GM12878 (cell line): ENCODE measurements at regions not wholly inside any gene's neighbourhood (a gene's known extent, or its start where the extent isn't known, plus 50 kb on each side); places are given as distances from the start of the nearest gene placed in this dataset.

Source experiments
- ATAC-seq: fragments of 200-7000 bp; cut with Tn5 transposase; 3 replicates; pipeline ENCODE4 v1.9.1; 2020; ENCODE audit warnings: mild to moderate bottlenecking, moderate library complexity
- BruUV-seq: library from RNA; stranded (reverse); fragments of 400-500 nt; replicated peaks from 2 replicates; lab custom pipeline; 2021; lab: Mats Ljungman, UMichigan
- CTCF ChIA-PET: fragments of 300-600 bp; sonication (Branson Sonifier 250); formaldehyde crosslinking; extraction: SDS; loops from one replicate; lab custom pipeline; 2021; ENCODE audit warnings: inconsistent platforms; lab: Yijun Ruan, JAX
- POLR2A ChIA-PET: fragments of 350-600 bp; formaldehyde crosslinking; extraction: SDS; loops from one replicate; lab custom pipeline; 2021; ENCODE audit warnings: inconsistent platforms; lab: Charles Lee
- RAD21 ChIA-PET: fragments of 300-600 bp; sonication (Branson Sonifier 250); formaldehyde crosslinking; loops from one replicate; lab custom pipeline; 2023; ENCODE audit warnings: antibody characterized with exemption; ENCODE audit not compliant: unreplicated experiment; lab: Charles Lee
- SMC1A ChIA-PET: fragments of 300-600 bp; sonication (Branson Sonifier 250); formaldehyde crosslinking; loops from one replicate; lab custom pipeline; 2023; ENCODE audit not compliant: unreplicated experiment, uncharacterized antibody; lab: Charles Lee
- DNase-seq: peaks from one replicate; pipeline ENCODE4 v3.0.0-alpha.2; 2011; ENCODE audit warnings: low read depth, low spot score
- FAIRE-seq: peaks from 3 replicates; lab custom pipeline; 2011; peaks lifted over from hg19 to GRCh38; lab: Jason Lieb, UNC
- H2AFZ ChIP-seq: 2 replicates; pipeline ENCODE4 v1.6.0; 2011; ENCODE audit warnings: low read depth, low read length, control low read depth; ENCODE audit not compliant: control insufficient read depth
- H3K27ac ChIP-seq: 2 replicates; pipeline ENCODE4 v1.5.1; 2011; ENCODE audit warnings: control low read depth; ENCODE audit not compliant: control insufficient read depth, insufficient read depth
- H3K27me3 ChIP-seq, 2 experiments: replicated peaks in 1 of 2; 2 replicates each; pipeline versions ENCODE4 v1.6.0 to v1.6.1; 2011; ENCODE audit warnings: low read length in 1 of 2; ENCODE audit not compliant: control insufficient read depth in 2 of 2, insufficient read depth in 2 of 2
- H3K36me3 ChIP-seq, 2 experiments: 2 replicates each; pipeline ENCODE4 v1.5.1; 2011; ENCODE audit warnings: low read length in 1 of 2; ENCODE audit not compliant: control insufficient read depth in 2 of 2, insufficient read depth in 2 of 2
- H3K4me1 ChIP-seq: 2 replicates; pipeline ENCODE4 v1.6.1; 2011; ENCODE audit warnings: mild to moderate bottlenecking, low read length, moderate library complexity, mixed read lengths; ENCODE audit not compliant: control insufficient read depth, insufficient read depth
- H3K4me2 ChIP-seq: 2 replicates; pipeline ENCODE4 v1.6.0; 2011; ENCODE audit warnings: control low read depth; ENCODE audit not compliant: control insufficient read depth, insufficient read depth
- H3K4me3 ChIP-seq: fragments of 200-600 bp; sonication (generic); 2 replicates; pipeline ENCODE4 v1.5.1; 2016
- H3K79me2 ChIP-seq: 2 replicates; pipeline ENCODE4 v1.6.0; 2011; ENCODE audit warnings: low read length; ENCODE audit not compliant: control insufficient read depth, insufficient read depth
- H3K9ac ChIP-seq: 2 replicates; pipeline ENCODE4 v1.8.0; 2011; ENCODE audit warnings: low read length, control low read depth, mixed read lengths; ENCODE audit not compliant: control insufficient read depth, insufficient read depth
- H3K9me3 ChIP-seq: replicated peaks from 3 replicates; pipeline ENCODE4 v1.5.1; 2011; ENCODE audit warnings: mild to moderate bottlenecking, low read length; ENCODE audit not compliant: control insufficient read depth, insufficient read depth
- H4K20me1 ChIP-seq: 2 replicates; pipeline ENCODE4 v1.6.0; 2011; ENCODE audit not compliant: control insufficient read depth, insufficient read depth
- ATF7 ChIP-seq: fragments of 450-650 bp; IDR thresholded peaks from 2 replicates; pipeline ENCODE4 v1.6.1; 2016; ENCODE audit warnings: low read depth, mild to moderate bottlenecking
- E4F1 ChIP-seq: fragments of 450-650 bp; IDR thresholded peaks from 2 replicates; pipeline ENCODE4 v1.6.1; 2018; ENCODE audit warnings: borderline replicate concordance, mild to moderate bottlenecking; ENCODE audit not compliant: partially characterized antibody
- EGR1 ChIP-seq, 2 experiments: IDR thresholded peaks; 1 replicate in 1 of 2; 2 replicates in 1 of 2; pipeline ENCODE4 v1.6.1; 2011 to 2012; ENCODE audit warnings: low read depth in 2 of 2, low read length in 2 of 2, borderline replicate concordance in 1 of 2, mild to moderate bottlenecking in 1 of 2, moderate library complexity in 1 of 2
- IRF5 ChIP-seq: fragments of 450-650 bp; IDR thresholded peaks from 2 replicates; pipeline ENCODE4 v1.6.1; 2017; ENCODE audit warnings: borderline replicate concordance
- STAT1 ChIP-seq: fragments of 450-650 bp; conservative IDR thresholded peaks from 2 replicates; pipeline ENCODE4 v1.6.1; 2014; ENCODE audit warnings: antibody characterized with exemption, mild to moderate bottlenecking
- TAF1 ChIP-seq: IDR thresholded peaks from 2 replicates; pipeline ENCODE4 v1.6.1; 2011; ENCODE audit warnings: mild to moderate bottlenecking, low read depth, low read length, borderline replicate concordance
- WGBS: methylation state at CpG from one replicate; pipeline ENCODE4 v1.1.6; 2016; ENCODE audit warnings: low lambda C conversion rate; ENCODE audit not compliant: insufficient replicate concordance, insufficient coverage; ENCODE audit errors: missing lambda C conversion rate; 5-methylcytosine and 5-hydroxymethylcytosine counted together
- in situ Hi-C: fragments of 300-500 bp; cut with MboI; formaldehyde crosslinking; loops from 9 replicates; pipeline ENCODE4 v1.14.3; 2018; ENCODE audit warnings: mixed read lengths
- intact Hi-C: fragments of 100-400 bp; cut with micrococcal nuclease; formaldehyde crosslinking; loops from one replicate; pipeline ENCODE4 v1.14.2; 2022; ENCODE audit not compliant: unreplicated experiment

- H3K9me3 ChIP-seq: no peaks in the 10 kb centered on the region
- in situ Hi-C loops: no loop called here
- H3K27ac ChIP-seq: no peak overlapping the region
- no peak for DNase-seq
- H3K4me1 ChIP-seq: no peaks in the 10 kb centered on the region
- intact Hi-C loops: no loop called here
- H3K9ac ChIP-seq: no peak overlapping the region
- no peak overlapping the region for H3K4me2 ChIP-seq
- no peaks in the 10 kb centered on the region for H3K27me3 ChIP-seq
- BruUV-seq: no TSS peak
- no peaks in the 10 kb centered on the region for H3K36me3 ChIP-seq
- WGBS: 9% methylated on average over 3 of the region's 3 CpGs
- FAIRE-seq: no peak
- POLR2A ChIA-PET: no interaction called here
- no peaks in the 10 kb centered on the region for H3K79me2 ChIP-seq
- no peak for TF ChIP-seq ATF7
- no peak for TF ChIP-seq IRF5
- TF ChIP-seq TAF1: no peak
- no peak for TF ChIP-seq STAT1
- TF ChIP-seq EGR1 (IDR thresholded peaks at IDR 0.05; ENCODE audit: borderline replicate concordance in 1 of 2, low read depth in 2 of 2, low read length in 2 of 2): no peak
- TF ChIP-seq E4F1: no peak
- RAD21 ChIA-PET: no interaction called here
- SMC1A ChIA-PET: no interaction called here
- H3K4me3 ChIP-seq: no peak overlapping the region
- CTCF ChIA-PET: no interaction called here
- H4K20me1 ChIP-seq: no peaks in the 10 kb centered on the region
- no peak overlapping the region for H2AFZ ChIP-seq
- no peak for ATAC-seq
These were observed 635.2 kb upstream of the FRG1 start for GRCh38 chr4:189305500-189305899.
